ENCODE measurements at regions not wholly inside any gene's neighbourhood (a gene's known extent, or its start where the extent isn't known, plus 50 kb on each side); places are given as distances from the start of the nearest gene placed in this dataset.

DNA sequence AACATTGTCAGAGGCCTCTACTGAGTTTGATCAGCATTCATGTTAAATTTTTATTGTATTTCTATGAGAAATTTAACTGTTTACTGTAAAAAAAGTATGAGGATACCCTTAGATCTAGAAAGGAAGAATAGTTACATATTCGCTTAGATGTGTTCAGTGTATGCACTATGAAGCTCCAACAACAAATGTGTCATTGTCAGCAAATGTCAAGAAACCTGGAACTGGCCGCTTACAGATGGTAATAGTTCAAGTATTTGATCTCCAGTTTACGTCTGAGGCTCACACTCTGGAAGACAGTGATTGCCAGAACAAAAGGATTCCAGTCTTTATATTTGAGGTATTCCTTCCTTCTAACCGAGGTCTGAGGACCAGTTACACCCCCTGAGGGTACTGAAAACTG lies 921.2 kb upstream of the LRRTM1 start:
- TF ChIP-seq, protein P1, sequence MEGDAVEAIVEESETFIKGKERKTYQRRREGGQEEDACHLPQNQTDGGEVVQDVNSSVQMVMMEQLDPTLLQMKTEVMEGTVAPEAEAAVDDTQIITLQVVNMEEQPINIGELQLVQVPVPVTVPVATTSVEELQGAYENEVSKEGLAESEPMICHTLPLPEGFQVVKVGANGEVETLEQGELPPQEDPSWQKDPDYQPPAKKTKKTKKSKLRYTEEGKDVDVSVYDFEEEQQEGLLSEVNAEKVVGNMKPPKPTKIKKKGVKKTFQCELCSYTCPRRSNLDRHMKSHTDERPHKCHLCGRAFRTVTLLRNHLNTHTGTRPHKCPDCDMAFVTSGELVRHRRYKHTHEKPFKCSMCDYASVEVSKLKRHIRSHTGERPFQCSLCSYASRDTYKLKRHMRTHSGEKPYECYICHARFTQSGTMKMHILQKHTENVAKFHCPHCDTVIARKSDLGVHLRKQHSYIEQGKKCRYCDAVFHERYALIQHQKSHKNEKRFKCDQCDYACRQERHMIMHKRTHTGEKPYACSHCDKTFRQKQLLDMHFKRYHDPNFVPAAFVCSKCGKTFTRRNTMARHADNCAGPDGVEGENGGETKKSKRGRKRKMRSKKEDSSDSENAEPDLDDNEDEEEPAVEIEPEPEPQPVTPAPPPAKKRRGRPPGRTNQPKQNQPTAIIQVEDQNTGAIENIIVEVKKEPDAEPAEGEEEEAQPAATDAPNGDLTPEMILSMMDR (IDR thresholded peaks at IDR 0.05; ENCODE audit: low read length) = no peak
- no peak for TF ChIP-seq EZH2 (optimal IDR thresholded peaks at IDR 0.05; ENCODE audit: low read depth, low read length)
